ENCODE measurements at regions not wholly inside any gene's neighbourhood (a gene's known extent, or its start where the extent isn't known, plus 50 kb on each side); places are given as distances from the start of the nearest gene placed in this dataset.

GRCh38 chr12:89861086-89861485 is 152.4 kb upstream of the ATP2B1 start:
- Histone ChIP-seq H3K27ac (ENCODE audit: low read depth, low read length) (no peak overlapping the region), H3K79me2 (ENCODE audit: control insufficient read depth, insufficient read depth, low read length, unreplicated experiment) (no peaks in the 10 kb centered on the region), H3K4me1 (ENCODE audit: control insufficient read depth, insufficient read depth, low read length, unreplicated experiment) (peaks cover 8% of the 10 kb centered on the region), H3K36me3 (ENCODE audit: insufficient read depth, low read length) (no peaks in the 10 kb centered on the region), H3K27me3 (ENCODE audit: insufficient read depth, low read length) (no peaks in the 10 kb centered on the region), H3K4me3 (ENCODE audit: low read depth, low read length) (no peak overlapping the region), H2AFZ (ENCODE audit: low read length, unreplicated experiment) (no peak overlapping the region)

DNA sequence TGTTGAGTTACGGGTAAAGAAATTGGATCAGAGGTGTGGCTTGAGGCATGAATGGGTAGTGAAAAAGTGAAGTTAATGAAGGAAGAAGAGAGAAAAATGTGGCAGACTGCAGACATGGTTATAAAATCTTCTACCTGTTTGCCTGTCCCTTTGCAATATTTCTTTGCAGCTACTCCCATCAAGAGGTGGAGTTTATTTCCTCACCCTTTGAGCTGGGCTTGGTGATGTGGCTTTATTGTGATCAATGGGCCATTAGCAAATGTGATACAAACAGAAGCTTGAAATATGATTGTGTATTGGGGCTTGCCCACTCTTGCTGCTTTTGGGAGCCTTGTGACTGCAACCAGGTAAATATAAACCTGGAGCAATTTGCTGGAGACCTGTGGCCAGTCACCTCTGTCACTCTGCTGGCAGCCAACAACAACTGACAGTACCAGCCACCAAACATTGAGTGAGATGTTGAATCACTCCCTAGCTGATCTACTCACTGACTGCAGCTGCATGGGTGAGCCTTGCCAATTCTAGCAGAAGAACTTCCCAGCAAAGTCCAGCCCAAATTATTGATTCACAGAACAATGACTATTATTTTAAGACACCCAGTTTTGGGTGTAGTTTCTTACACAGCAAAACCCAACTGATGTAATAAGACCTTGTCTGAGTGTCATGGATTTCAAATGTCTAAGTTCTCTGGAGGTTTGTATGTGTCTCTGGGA is 151.0 kb upstream of the ATP2B1 start:
- H2AFZ ChIP-seq (ENCODE audit: low read length, unreplicated experiment), result no peak overlapping the region
- no peaks in the 10 kb centered on the region for H3K79me2 ChIP-seq (ENCODE audit: control insufficient read depth, insufficient read depth, low read length, unreplicated experiment)
- H3K27me3 ChIP-seq (ENCODE audit: insufficient read depth, low read length), result no peaks in the 10 kb centered on the region
- H3K27ac ChIP-seq (ENCODE audit: low read depth, low read length), result no peak overlapping the region
- H3K36me3 ChIP-seq (ENCODE audit: insufficient read depth, low read length), result no peaks in the 10 kb centered on the region
- peaks cover 9% of the 10 kb centered on the region for H3K4me1 ChIP-seq (ENCODE audit: control insufficient read depth, insufficient read depth, low read length, unreplicated experiment)
- H3K4me3 ChIP-seq (ENCODE audit: low read depth, low read length), result no peak overlapping the region

DNA sequence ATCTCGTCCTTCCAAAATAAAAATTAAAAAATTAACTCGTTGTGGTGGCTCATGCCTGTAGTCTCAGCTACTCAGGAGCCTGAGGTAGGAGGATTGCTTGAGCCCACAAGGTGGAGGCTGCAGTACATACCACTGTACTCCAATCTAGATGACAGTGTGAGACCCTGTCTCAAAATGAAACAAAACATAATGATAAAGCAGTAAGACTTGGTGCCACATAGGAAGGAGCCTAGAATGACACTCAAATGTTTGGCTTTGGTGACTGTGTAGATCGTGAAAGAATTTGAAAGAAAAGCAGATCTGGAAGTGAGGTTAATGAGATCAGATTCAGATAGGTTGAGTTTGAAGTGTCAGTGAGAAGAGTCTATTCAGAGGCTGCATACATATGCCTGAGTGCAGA is 150.1 kb upstream of the ATP2B1 start:
- Histone ChIP-seq H3K36me3 (ENCODE audit: insufficient read depth, low read length) (no peaks in the 10 kb centered on the region), H3K4me1 (ENCODE audit: control insufficient read depth, insufficient read depth, low read length, unreplicated experiment) (peaks cover 9% of the 10 kb centered on the region), H3K4me3 (ENCODE audit: low read depth, low read length) (no peak overlapping the region), H3K27ac (ENCODE audit: low read depth, low read length) (no peak overlapping the region), H3K27me3 (ENCODE audit: insufficient read depth, low read length) (no peaks in the 10 kb centered on the region), H2AFZ (ENCODE audit: low read length, unreplicated experiment) (no peak overlapping the region), H3K79me2 (ENCODE audit: control insufficient read depth, insufficient read depth, low read length, unreplicated experiment) (no peaks in the 10 kb centered on the region)

- Histone ChIP-seq H3K4me3 (ENCODE audit: low read depth, low read length) (no peak overlapping the region), H3K27ac (ENCODE audit: low read depth, low read length) (no peak overlapping the region), H3K27me3 (ENCODE audit: insufficient read depth, low read length) (no peaks in the 10 kb centered on the region), H2AFZ (ENCODE audit: low read length, unreplicated experiment) (no peak overlapping the region), H3K4me1 (ENCODE audit: control insufficient read depth, insufficient read depth, low read length, unreplicated experiment) (peaks cover 9% of the 10 kb centered on the region), H3K36me3 (ENCODE audit: insufficient read depth, low read length) (no peaks in the 10 kb centered on the region), H3K79me2 (ENCODE audit: control insufficient read depth, insufficient read depth, low read length, unreplicated experiment) (no peaks in the 10 kb centered on the region)
Measured at GRCh38 chr12:89857652-89858274, 149.1 kb upstream of the ATP2B1 start.

DNA sequence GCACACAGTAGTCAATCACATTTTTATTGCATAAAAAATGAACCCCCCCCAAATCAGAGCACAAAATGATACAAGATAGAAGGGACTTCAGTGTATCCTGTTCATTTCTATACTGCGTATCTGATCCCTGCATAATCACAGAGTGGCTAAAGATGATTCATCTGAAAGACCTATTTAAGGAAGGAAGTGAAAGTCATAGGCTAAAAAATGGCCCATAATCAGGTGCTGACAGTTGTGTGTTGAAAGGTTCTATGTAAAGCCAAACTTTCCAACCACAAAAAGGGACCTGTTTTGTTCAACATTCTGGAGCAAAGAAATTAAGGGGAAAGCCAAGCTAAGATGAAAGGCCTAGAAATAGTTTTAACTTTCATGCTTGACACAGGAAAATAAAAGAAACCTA is 147.8 kb upstream of the ATP2B1 start:
- H3K4me1 ChIP-seq (ENCODE audit: control insufficient read depth, insufficient read depth, low read length, unreplicated experiment), result peaks cover 9% of the 10 kb centered on the region
- no peaks in the 10 kb centered on the region for H3K36me3 ChIP-seq (ENCODE audit: insufficient read depth, low read length)
- no peaks in the 10 kb centered on the region for H3K27me3 ChIP-seq (ENCODE audit: insufficient read depth, low read length)
- H3K4me3 ChIP-seq (ENCODE audit: low read depth, low read length), result no peak overlapping the region
- H3K27ac ChIP-seq (ENCODE audit: low read depth, low read length), result no peak overlapping the region
- no peak overlapping the region for H2AFZ ChIP-seq (ENCODE audit: low read length, unreplicated experiment)
- no peaks in the 10 kb centered on the region for H3K79me2 ChIP-seq (ENCODE audit: control insufficient read depth, insufficient read depth, low read length, unreplicated experiment)

GRCh38 chr12:89848732-89849131 is 140.1 kb upstream of the ATP2B1 start:
- no peak overlapping the region for H3K4me3 ChIP-seq (ENCODE audit: low read depth, low read length)
- H3K27me3 ChIP-seq (ENCODE audit: insufficient read depth, low read length), result no peaks in the 10 kb centered on the region
- H3K36me3 ChIP-seq (ENCODE audit: insufficient read depth, low read length), result no peaks in the 10 kb centered on the region
- H2AFZ ChIP-seq (ENCODE audit: low read length, unreplicated experiment), result no peak overlapping the region
- no peaks in the 10 kb centered on the region for H3K4me1 ChIP-seq (ENCODE audit: control insufficient read depth, insufficient read depth, low read length, unreplicated experiment)
- H3K79me2 ChIP-seq (ENCODE audit: control insufficient read depth, insufficient read depth, low read length, unreplicated experiment), result no peaks in the 10 kb centered on the region
- H3K27ac ChIP-seq (ENCODE audit: low read depth, low read length), result no peak overlapping the region

- H3K27me3 ChIP-seq (ENCODE audit: insufficient read depth, low read length), result no peaks in the 10 kb centered on the region
- no peak overlapping the region for H3K4me3 ChIP-seq (ENCODE audit: low read depth, low read length)
- no peak overlapping the region for H2AFZ ChIP-seq (ENCODE audit: low read length, unreplicated experiment)
- no peaks in the 10 kb centered on the region for H3K79me2 ChIP-seq (ENCODE audit: control insufficient read depth, insufficient read depth, low read length, unreplicated experiment)
- no peaks in the 10 kb centered on the region for H3K36me3 ChIP-seq (ENCODE audit: insufficient read depth, low read length)
- no peak overlapping the region for H3K27ac ChIP-seq (ENCODE audit: low read depth, low read length)
- no peaks in the 10 kb centered on the region for H3K4me1 ChIP-seq (ENCODE audit: control insufficient read depth, insufficient read depth, low read length, unreplicated experiment)
Measured at GRCh38 chr12:89846473-89847055, 137.9 kb upstream of the ATP2B1 start.

DNA sequence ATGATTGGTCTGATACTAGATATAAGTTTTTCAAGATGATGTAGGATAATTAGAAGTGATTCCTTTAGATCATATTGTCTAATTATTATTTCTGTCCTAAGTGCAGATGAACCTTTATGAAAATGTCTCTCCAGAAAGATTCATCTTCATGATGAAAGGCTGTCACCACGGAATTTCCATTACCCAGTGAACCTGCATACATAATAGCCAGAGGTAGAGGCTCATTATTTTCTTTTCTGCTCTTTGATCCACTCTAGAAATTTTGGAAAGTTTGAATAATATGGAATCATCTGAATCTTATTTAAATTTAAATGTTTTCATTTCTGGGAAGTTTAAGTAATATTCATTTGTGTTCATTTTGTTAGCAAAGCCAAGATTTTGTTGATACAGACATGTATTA is 137.1 kb upstream of the ATP2B1 start:
- Histone ChIP-seq H3K4me3 (ENCODE audit: low read depth, low read length) (no peak overlapping the region), H3K27ac (ENCODE audit: low read depth, low read length) (no peak overlapping the region), H2AFZ (ENCODE audit: low read length, unreplicated experiment) (no peak overlapping the region), H3K4me1 (ENCODE audit: control insufficient read depth, insufficient read depth, low read length, unreplicated experiment) (no peaks in the 10 kb centered on the region), H3K79me2 (ENCODE audit: control insufficient read depth, insufficient read depth, low read length, unreplicated experiment) (no peaks in the 10 kb centered on the region), H3K36me3 (ENCODE audit: insufficient read depth, low read length) (no peaks in the 10 kb centered on the region), H3K27me3 (ENCODE audit: insufficient read depth, low read length) (no peaks in the 10 kb centered on the region)

- H3K4me3 ChIP-seq (ENCODE audit: low read depth, low read length), result no peak overlapping the region
- H3K4me1 ChIP-seq (ENCODE audit: control insufficient read depth, insufficient read depth, low read length, unreplicated experiment), result no peaks in the 10 kb centered on the region
- H3K79me2 ChIP-seq (ENCODE audit: control insufficient read depth, insufficient read depth, low read length, unreplicated experiment), result no peaks in the 10 kb centered on the region
- no peak overlapping the region for H3K27ac ChIP-seq (ENCODE audit: low read depth, low read length)
- no peak overlapping the region for H2AFZ ChIP-seq (ENCODE audit: low read length, unreplicated experiment)
- H3K27me3 ChIP-seq (ENCODE audit: insufficient read depth, low read length), result no peaks in the 10 kb centered on the region
- no peaks in the 10 kb centered on the region for H3K36me3 ChIP-seq (ENCODE audit: insufficient read depth, low read length)
Measured at GRCh38 chr12:89845366-89845765, 136.7 kb upstream of the ATP2B1 start.

- Histone ChIP-seq H3K36me3 (ENCODE audit: insufficient read depth, low read length) (no peaks in the 10 kb centered on the region), H3K4me3 (ENCODE audit: low read depth, low read length) (no peak overlapping the region), H3K27ac (ENCODE audit: low read depth, low read length) (no peak overlapping the region), H3K4me1 (ENCODE audit: control insufficient read depth, insufficient read depth, low read length, unreplicated experiment) (no peaks in the 10 kb centered on the region), H2AFZ (ENCODE audit: low read length, unreplicated experiment) (no peak overlapping the region), H3K79me2 (ENCODE audit: control insufficient read depth, insufficient read depth, low read length, unreplicated experiment) (no peaks in the 10 kb centered on the region), H3K27me3 (ENCODE audit: insufficient read depth, low read length) (no peaks in the 10 kb centered on the region)
Measured at GRCh38 chr12:89844539-89844938, 135.9 kb upstream of the ATP2B1 start.
